IPS-18c (cell line): ENCODE measurements at regions not wholly inside any gene's neighbourhood (a gene's known extent, or its start where the extent isn't known, plus 50 kb on each side); places are given as distances from the start of the nearest gene placed in this dataset.
"Not testable (repeated sequence)": the region's sequence is repeated elsewhere in the genome, so short reads cannot be mapped to it uniquely, and the experiment has no call there.

Source experiments
- H3K4me3 ChIP-seq: 2 replicates; pipeline ENCODE4 v1.7.0; 2013; ENCODE audit warnings: low read depth, mild to moderate bottlenecking, low read length, moderate library complexity; ENCODE audit not compliant: insufficient read depth
- H3K9me3 ChIP-seq: one replicate; pipeline ENCODE4 v1.6.1; 2013; ENCODE audit warnings: mild to moderate bottlenecking, low read length, moderate library complexity; ENCODE audit not compliant: control insufficient read depth, insufficient read depth

GRCh38 chr2:175619179-175620045 is 382.7 kb downstream of the LNPK start:
- H3K9me3 ChIP-seq, result peaks cover 2% of the 10 kb centered on the region
- no peak overlapping the region for H3K4me3 ChIP-seq

- no peaks in the 10 kb centered on the region for H3K9me3 ChIP-seq
These were observed 389.8 kb downstream of the LNPK start for GRCh38 chr2:175612280-175612679.

DNA sequence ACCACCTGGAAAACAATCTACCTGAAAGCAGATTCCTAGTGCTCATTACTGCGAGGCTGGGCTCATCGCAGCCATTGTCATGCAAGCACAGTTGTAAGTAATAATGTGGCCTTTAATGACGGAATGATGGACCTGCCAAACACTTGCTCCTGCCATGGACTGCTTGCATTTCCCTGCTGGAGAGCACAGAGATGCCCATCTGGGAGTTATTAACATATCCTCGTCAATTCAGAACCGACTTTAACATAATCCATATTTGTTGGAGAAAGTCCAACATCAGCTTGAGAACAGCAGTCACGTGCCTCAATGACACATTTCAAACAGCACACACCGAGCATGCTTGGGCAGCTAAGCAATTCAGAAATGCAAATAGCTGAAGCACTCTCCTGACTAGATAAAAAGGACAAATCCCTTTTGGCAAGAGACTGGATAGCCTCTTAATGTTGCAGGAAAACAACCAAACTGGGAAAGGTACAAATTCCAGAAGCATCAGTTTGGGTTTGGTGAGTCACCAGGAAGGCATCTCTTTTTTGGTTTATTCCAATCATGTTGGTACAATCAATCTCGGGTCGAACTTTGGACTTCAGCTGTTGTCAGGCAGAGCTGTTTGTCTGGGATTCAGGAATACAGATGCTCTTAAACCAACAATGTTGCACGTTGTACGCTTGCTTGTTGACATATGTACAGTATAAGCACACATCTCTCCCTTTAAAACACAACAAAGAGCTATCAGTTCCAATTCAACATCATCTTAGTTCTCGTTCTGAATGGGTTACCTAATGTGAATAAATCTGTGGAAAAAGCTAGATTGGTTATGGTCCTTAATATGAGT is 395.8 kb downstream of the LNPK start:
- H3K4me3 ChIP-seq, result no peak overlapping the region

More at GRCh38 chr2:175612280-175612679, 389.8 kb downstream of the LNPK start:
- H3K4me3 ChIP-seq, result no peak overlapping the region

GRCh38 chr2:175605640-175606009 is 396.4 kb downstream of the LNPK start:
- H3K4me3 ChIP-seq, result no peak overlapping the region
- H3K9me3 ChIP-seq, result no peaks in the 10 kb centered on the region

More for the DNA sequence above, 395.8 kb downstream of the LNPK start:
- H3K9me3 ChIP-seq, result no peaks in the 10 kb centered on the region

DNA sequence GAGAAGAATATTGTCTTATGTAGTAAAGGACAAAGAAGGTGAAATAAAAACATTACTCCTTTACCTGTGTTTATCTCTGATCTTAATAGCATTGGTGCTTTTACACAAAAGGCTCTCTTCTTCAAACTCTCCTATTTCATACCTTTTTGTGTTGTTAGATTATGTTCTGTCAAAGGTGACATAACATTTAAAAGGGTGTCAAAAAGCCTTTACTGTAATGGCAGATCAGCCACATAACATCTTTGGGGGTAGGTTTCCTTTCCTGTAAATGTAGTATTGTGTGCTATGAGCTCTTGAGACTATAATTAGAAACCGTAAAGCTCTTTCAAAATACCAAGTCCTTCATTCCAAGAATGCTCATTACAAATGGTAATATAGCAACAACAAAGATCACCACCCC is 400.1 kb downstream of the LNPK start:
- Histone ChIP-seq H3K9me3 (no peaks in the 10 kb centered on the region), H3K4me3 (no peak overlapping the region)

GRCh38 chr2:175599966-175600831 is 401.9 kb downstream of the LNPK start:
- no peaks in the 10 kb centered on the region for H3K9me3 ChIP-seq
- H3K4me3 ChIP-seq, result no peak overlapping the region

DNA sequence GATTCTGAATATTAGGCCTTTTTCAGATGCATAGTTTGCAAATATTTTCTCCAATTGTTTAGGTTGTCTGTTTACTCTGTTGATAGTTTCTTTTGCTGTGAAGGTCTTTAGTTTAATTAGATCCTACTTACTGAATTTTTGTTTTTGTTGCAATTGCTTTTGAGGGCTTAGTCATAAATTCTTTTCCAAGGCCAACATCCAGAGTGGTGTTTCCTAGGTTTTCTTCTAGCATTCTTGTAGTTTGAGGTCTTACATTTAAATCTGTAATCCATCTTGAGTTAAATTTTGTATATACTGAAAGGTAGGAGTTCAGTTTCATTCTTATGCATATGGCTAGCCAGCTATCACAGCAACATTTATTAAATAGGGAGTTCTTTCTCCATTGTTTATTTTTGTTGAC is 404.8 kb downstream of the LNPK start:
- Histone ChIP-seq H3K4me3 (no peak overlapping the region), H3K9me3 (no peaks in the 10 kb centered on the region)

- H3K4me3 ChIP-seq, result no peak overlapping the region
- H3K9me3 ChIP-seq, result no peaks in the 10 kb centered on the region
These were observed 406.9 kb downstream of the LNPK start for GRCh38 chr2:175595139-175595538.

- H3K4me3 ChIP-seq, result peak overlapping the region; percentile 21; the same call in 1 of the 2 replicates
- H3K9me3 ChIP-seq, result not testable (repeated sequence)
These were observed 408.2 kb downstream of the LNPK start for GRCh38 chr2:175593686-175594525.

DNA sequence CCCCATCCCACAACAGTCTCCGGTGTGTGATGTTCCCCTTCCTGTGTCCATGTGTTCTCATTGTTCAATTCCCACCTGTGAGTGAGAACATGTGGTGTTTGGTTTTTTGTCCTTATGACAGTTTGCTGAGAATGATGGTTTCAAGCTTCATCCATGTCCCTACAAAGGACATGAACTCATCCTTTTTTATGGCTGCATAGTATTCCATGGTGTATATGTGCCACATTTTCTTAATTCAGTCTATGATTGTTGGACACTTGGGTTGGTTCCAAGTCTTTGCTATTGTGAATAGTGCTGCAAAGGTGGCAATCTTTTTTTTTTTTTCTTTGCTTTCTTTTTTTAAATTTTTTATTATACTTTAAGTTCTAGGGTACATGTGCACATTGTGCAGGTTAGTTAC is 406.7 kb upstream of the ATP5MC3 start:
- H3K9me3 ChIP-seq, H3K4me3 ChIP-seq: not testable (repeated sequence)

DNA sequence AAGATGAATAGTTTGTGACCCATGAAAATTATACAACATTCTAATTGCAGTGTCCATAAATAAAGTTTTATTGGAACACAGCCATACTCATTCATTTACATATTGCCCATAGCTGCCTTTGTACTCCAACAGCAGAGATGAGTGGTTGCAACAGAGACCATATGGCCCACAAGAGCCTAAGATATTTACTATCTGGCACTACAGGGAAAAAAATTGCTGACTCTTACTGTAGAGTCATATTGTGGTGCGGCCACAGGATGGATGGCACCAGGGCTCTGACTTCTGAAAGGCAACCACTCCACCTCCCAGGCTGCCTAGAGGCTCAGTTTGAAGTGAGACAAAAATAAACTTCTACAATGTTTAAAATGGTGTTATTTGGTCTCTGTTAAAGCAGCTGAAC is 404.0 kb upstream of the ATP5MC3 start:
- no peak overlapping the region for H3K4me3 ChIP-seq
- H3K9me3 ChIP-seq, result no peaks in the 10 kb centered on the region

- no peak overlapping the region for H3K4me3 ChIP-seq
These were observed 399.1 kb upstream of the ATP5MC3 start for GRCh38 chr2:175580652-175581051.

GRCh38 chr2:175579646-175580045 is 398.1 kb upstream of the ATP5MC3 start:
- Histone ChIP-seq H3K9me3 (no peaks in the 10 kb centered on the region), H3K4me3 (no peak overlapping the region)

More at GRCh38 chr2:175580652-175581051, 399.1 kb upstream of the ATP5MC3 start:
- no peaks in the 10 kb centered on the region for H3K9me3 ChIP-seq

DNA sequence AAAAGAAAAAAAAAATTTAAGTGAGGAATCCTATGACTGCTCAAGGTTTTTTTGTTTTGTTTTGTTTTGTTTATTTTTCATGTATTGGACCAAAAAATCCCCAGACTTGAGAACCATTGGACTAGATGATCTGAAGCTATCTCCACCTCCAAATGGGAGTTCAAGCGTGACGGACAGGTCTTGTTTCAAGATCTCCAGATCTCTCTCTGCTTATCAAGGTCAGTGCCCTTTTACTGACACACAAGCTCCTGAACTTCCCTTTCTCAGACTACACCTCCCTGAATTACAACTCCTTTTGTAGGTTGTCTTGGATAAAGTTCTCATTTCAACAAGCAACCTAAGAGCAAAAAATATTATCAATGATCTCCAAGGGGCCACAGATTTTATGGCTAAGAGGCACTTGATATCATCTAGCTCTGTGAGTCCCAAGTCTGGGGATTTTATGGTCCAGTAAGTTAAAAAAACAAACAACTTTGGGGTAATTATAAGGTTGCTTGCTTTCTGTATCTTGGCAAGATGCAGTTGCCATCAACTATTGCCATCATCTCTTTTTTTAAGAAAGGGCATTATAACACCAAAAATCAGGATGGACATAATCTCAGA is 396.0 kb upstream of the ATP5MC3 start:
- Histone ChIP-seq H3K9me3 (no peaks in the 10 kb centered on the region), H3K4me3 (no peak overlapping the region)

- Histone ChIP-seq H3K4me3 (no peak overlapping the region), H3K9me3 (no peaks in the 10 kb centered on the region)
These were observed 395.4 kb upstream of the ATP5MC3 start for GRCh38 chr2:175576875-175577274.

DNA sequence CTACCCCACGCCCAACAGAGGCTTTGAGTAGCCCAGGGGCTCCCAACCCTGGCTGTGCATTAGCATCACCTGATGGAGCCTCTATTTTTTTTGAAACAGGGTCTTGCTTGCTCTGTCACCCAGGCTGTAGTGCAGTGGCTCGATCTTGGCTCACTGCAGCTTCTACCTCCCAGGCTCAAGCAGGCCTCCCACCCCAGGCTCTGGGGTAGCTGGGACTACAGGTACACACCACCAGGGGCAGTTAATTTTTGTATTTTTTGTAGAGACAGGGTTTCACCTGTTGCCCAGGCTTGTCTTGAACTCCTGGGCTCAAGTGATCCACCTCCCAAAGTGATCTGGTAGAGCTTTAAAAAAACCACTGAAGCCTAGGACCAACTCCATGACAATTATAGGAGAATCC is 394.8 kb upstream of the ATP5MC3 start:
- Histone ChIP-seq H3K4me3 (no peak overlapping the region), H3K9me3 (no peaks in the 10 kb centered on the region)
